ENCODE measurements at regions not wholly inside any gene's neighbourhood (a gene's known extent, or its start where the extent isn't known, plus 50 kb on each side); places are given as distances from the start of the nearest gene placed in this dataset.

DNA sequence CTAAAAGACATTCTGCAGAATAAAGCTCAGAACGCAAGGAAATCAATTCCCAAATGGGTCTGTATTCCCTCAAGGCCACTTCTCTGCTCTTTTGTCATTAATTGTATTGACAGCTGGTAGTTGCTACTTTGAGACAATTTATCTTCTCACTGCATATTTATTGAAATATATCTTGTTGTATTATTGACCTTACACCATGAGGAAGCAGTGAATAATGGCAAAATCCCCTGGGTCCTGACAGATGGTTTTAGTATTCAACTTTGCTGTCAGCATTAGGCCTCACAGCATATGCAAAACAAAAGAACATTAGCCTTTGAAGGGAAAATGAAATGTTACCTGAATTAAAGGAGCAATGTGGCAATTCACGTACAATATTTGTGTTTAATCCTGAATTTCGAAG lies 406.1 kb upstream of the TRAM1L1 start:
- TF ChIP-seq GATA2 (IDR thresholded peaks at IDR 0.05; ENCODE audit: low read depth, low read length) = no peak
- no peak for TF ChIP-seq GATA3 (IDR thresholded peaks at IDR 0.05; ENCODE audit: low read depth, low read length)
